Common myeloid progenitor, CD34-positive (primary cell): ENCODE measurements at regions not wholly inside any gene's neighbourhood (a gene's known extent, or its start where the extent isn't known, plus 50 kb on each side); places are given as distances from the start of the nearest gene placed in this dataset.

Experiments
- CTCF ChIA-PET: fragments of 350-600 bp; sonication (Branson Sonifier 250); formaldehyde crosslinking; loops from one replicate; lab custom pipeline; 2021; ENCODE audit warnings: antibody characterized with exemption; lab: Charles Lee
- POLR2A ChIA-PET: fragments of 350-600 bp; sonication (Branson Sonifier 250); formaldehyde crosslinking; loops from one replicate; lab custom pipeline; 2021; ENCODE audit warnings: antibody characterized with exemption; lab: Charles Lee
- DNase-seq, 3 donors: peaks; one replicate each; pipeline versions ENCODE4 v3.0.0 to v3.0.0-alpha.2; 2013
- H3K27ac ChIP-seq, 2 experiments: 1 replicate in 1 of 2; 2 replicates in 1 of 2; pipeline ENCODE4 v1.7.0; 2013; ENCODE audit warnings: inconsistent platforms in 2 of 2, low read length in 2 of 2, mild to moderate bottlenecking in 2 of 2, low read depth in 1 of 2, moderate library complexity in 1 of 2; ENCODE audit not compliant: severe bottlenecking in 2 of 2, insufficient read depth in 1 of 2, poor library complexity in 1 of 2
- H3K27me3 ChIP-seq, 5 experiments: replicated peaks in 2 of 5; 1 replicate in 3 of 5; 2 replicates in 2 of 5; pipeline versions ENCODE4 v1.6.1 to v1.7.0; 2013; ENCODE audit warnings: low read length in 4 of 5, mild to moderate bottlenecking in 2 of 5, moderate library complexity in 2 of 5, inconsistent platforms in 1 of 5; ENCODE audit not compliant: insufficient read depth in 5 of 5, control insufficient read depth in 4 of 5
- H3K36me3 ChIP-seq, 4 experiments: 1 replicate in 2 of 4; 2 replicates in 2 of 4; pipeline versions ENCODE4 v1.6.1 to v1.7.0; 2013; ENCODE audit warnings: low read length in 3 of 4, control low read depth in 1 of 4, mild to moderate bottlenecking in 1 of 4; ENCODE audit not compliant: control insufficient read depth in 4 of 4, insufficient read depth in 4 of 4
- H3K4me1 ChIP-seq, 4 experiments: 1 replicate in 3 of 4; 2 replicates in 1 of 4; pipeline versions ENCODE4 v1.6.1 to v1.7.1; 2013; ENCODE audit warnings: low read length in 3 of 4, mild to moderate bottlenecking in 3 of 4, control low read depth in 1 of 4, inconsistent platforms in 1 of 4, moderate library complexity in 1 of 4; ENCODE audit not compliant: control insufficient read depth in 4 of 4, insufficient read depth in 4 of 4; ENCODE audit errors: control extremely low read depth in 1 of 4
- H3K4me3 ChIP-seq, 7 experiments: 1 replicate in 4 of 7; 2 replicates in 3 of 7; pipeline versions ENCODE4 v1.5.1 to v1.7.0; 2013; ENCODE audit warnings: mild to moderate bottlenecking in 7 of 7, low read length in 6 of 7, moderate library complexity in 6 of 7, inconsistent platforms in 2 of 7, low read depth in 2 of 7, control low read depth in 1 of 7; ENCODE audit not compliant: insufficient read depth in 4 of 7, control insufficient read depth in 1 of 7; ENCODE audit errors: extremely low read depth in 1 of 7
- H3K9me3 ChIP-seq, 5 experiments: 1 replicate in 4 of 5; 2 replicates in 1 of 5; pipeline versions ENCODE4 v1.6.1 to v1.7.1; 2013; ENCODE audit warnings: low read length in 4 of 5, mild to moderate bottlenecking in 2 of 5, inconsistent platforms in 1 of 5, low read depth in 1 of 5, moderate library complexity in 1 of 5; ENCODE audit not compliant: control insufficient read depth in 4 of 5, insufficient read depth in 2 of 5; ENCODE audit errors: control extremely low read depth in 1 of 5
- WGBS: methylation state at CpG from one replicate; pipeline ENCODE4 v1.1.5; 2013; ENCODE audit not compliant: insufficient coverage; 5-methylcytosine and 5-hydroxymethylcytosine counted together

DNA sequence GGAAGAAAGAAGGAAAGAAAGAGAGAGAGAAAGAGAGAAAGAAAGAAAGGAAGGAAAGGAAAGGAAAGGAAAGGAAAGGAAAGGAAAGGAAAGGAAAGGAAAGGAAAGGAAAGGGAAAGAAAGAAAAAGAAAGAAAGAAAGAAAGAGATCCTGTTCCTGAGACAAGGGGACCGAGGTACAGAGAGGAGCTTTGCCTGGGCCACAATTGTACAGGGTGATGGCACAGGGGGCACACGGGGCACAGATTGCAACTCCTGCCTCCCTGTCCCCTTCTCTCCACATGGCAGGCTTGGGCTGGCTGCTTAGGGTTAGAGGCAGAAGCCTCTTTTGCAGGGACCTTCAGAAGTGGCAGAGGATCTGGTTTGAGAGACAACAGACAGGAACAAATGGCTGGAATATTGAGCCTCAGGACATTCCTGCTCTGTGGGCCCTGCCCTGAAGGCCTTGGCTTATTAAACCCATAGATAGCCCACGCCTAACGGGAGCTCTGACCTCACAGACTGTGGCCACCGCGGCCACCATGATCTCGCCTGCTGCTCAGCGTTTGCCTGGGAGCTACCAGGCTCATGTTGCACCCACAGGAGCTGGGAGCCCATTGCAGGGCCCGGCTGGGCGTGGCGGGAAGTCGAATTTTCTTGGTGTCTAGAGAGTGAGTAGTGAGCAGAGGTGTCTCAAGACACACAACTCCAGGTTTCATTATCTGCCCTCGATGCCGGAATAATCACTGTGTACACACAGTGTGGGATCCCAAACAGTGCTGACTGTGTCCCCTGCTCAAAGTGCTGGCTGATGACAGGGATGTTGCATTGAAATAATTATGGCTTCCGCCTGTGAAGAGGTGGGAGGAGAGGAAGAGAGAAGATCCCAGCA is 147.9 kb upstream of the NCOR2 start:
- H3K4me1 ChIP-seq = peaks cover 4 to 20% (median 17%) of the 10 kb centered on the region in 4 experiments
- POLR2A ChIA-PET = no interaction called here
- H3K27ac ChIP-seq = no peak overlapping the region
- over 99% methylated on average over 14 of the region's 15 CpGs for WGBS
- H3K9me3 ChIP-seq = no peaks in the 10 kb centered on the region
- no peaks in the 10 kb centered on the region for H3K27me3 ChIP-seq
- no peak for DNase-seq
- no peaks in the 10 kb centered on the region for H3K36me3 ChIP-seq
- no peak overlapping the region for H3K4me3 ChIP-seq
- CTCF ChIA-PET = interaction anchor here (0.9 kb wide), 1 partner anchor 21 kb away, joined by 3 read pairs; no protein-coding TSS in a partner anchor

DNA sequence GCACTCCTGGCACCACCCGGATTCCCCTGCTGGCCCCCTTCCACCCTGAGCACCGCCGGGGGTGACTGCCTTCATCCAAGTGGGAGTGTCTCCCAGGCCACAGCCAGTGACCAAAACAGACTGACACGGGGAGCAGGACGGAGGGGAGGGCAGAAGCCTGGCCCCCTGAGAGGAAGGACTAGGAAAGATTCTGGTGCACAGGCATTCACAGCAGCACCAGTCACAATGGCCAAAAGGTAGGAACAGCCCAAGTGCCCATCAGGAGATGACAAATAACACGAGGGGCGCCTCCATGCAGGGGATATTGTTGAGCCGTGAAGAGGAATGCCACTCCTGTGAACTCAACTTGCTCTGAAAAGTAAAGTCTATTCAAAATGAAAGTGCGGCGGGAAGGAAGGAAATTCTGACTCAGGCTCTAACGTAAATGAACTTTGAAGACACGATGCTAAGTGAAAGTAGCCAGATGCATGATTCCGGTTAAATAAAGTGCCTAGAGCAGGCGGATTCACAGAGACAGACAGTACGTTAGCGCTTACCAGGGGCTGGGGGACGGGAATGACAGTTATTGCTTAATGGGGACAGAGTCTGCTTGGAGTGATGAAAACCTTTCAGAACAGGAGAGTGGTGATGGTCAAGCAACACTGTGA is 146.1 kb upstream of the NCOR2 start:
- POLR2A ChIA-PET = interaction anchor here (0.6 kb wide), 1 partner anchor 18 kb away, joined by 3 read pairs; no protein-coding TSS in a partner anchor
- peak overlapping the region in 6 of 7 experiments; percentile 15 to 61 (median 48) for H3K4me3 ChIP-seq
- no peaks in the 10 kb centered on the region for H3K27me3 ChIP-seq
- DNase-seq = peak; percentile 83 to 92 (median 92)
- CTCF ChIA-PET = no interaction called here
- no peaks in the 10 kb centered on the region for H3K9me3 ChIP-seq
- H3K4me1 ChIP-seq = peaks cover 4 to 18% (median 17%) of the 10 kb centered on the region in 4 experiments
- peak overlapping the region; percentile 50 to 79 for H3K27ac ChIP-seq
- 24% methylated on average over 17 of the region's 17 CpGs for WGBS
- no peaks in the 10 kb centered on the region for H3K36me3 ChIP-seq

DNA sequence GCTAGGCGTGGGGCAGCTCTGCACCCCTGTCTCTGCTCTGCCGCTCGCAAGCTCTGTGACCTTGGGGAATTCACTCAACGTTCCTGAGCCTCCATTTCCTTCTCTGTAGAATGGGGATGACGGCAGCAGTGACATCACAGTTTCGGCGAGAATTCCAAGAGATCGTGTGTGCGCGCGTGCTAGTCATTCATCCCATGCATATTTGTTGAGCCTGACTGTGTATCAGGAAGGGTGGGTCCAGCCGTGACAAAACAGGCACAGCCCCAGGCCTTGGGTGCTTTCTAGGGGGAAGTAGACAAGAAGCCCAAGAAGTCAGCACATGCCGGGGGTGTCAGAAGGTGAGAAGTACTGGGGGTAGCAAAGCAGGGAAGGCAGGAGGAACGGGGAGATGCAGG is 145.6 kb upstream of the NCOR2 start:
- DNase-seq = peak in 2 of 3 donors; percentile 49 to 60
- Histone ChIP-seq H3K27me3 (no peaks in the 10 kb centered on the region), H3K36me3 (no peaks in the 10 kb centered on the region), H3K4me1 (peaks cover 4 to 18% (median 17%) of the 10 kb centered on the region in 4 experiments), H3K9me3 (no peaks in the 10 kb centered on the region), H3K4me3 (peak overlapping the region in 2 of 7 experiments; percentile 56 to 61), H3K27ac (peak overlapping the region in 1 of 2 experiments; percentile 79)
- WGBS = 97% methylated on average over 13 of the region's 14 CpGs
- ChIA-PET POLR2A (interaction anchor here (0.6 kb wide), 1 partner anchor 17 kb away, joined by 3 read pairs; no protein-coding TSS in a partner anchor), CTCF (interaction anchor here (1.2 to 1.3 kb wide), 2 partner anchors 11 to 26 kb away, joined by 3 to 6 read pairs; no protein-coding TSS in a partner anchor)

DNA sequence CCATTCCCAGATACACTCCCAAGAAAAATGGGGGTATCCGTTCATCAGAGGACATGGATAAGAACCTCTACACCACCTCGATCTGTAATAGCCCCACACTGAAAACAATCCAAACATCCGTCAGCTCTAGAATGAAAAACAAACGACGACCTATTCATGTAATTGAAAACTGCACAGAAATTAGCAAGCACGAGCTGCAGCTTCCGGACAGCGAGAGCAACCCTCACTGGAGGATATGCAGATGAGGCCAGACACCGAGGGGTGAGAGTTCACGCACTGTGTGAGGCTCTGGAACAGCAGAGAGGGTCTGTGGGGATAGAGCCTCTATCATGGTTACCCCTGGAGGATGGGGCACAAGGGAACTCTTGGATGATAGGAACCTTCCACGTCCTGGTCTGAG is 143.9 kb upstream of the NCOR2 start:
- 93% methylated on average over 9 of the region's 11 CpGs for WGBS
- no peaks in the 10 kb centered on the region for H3K36me3 ChIP-seq
- H3K4me3 ChIP-seq = no peak overlapping the region
- peaks cover 0 to 7% (median 3%) of the 10 kb centered on the region in 5 experiments for H3K9me3 ChIP-seq
- peaks cover 4 to 18% (median 17%) of the 10 kb centered on the region in 4 experiments for H3K4me1 ChIP-seq
- CTCF ChIA-PET = interaction anchor here (0.6 to 1.5 kb wide), 5 partner anchors 24 to 331 kb away, joined by 3 to 6 read pairs (median 3); no protein-coding TSS in a partner anchor
- DNase-seq = no peak
- POLR2A ChIA-PET = interaction anchor here (0.6 to 0.9 kb wide), 3 partner anchors 9 to 101 kb away, joined by 3 read pairs; no protein-coding TSS in a partner anchor
- no peak overlapping the region for H3K27ac ChIP-seq
- H3K27me3 ChIP-seq = no peaks in the 10 kb centered on the region

DNA sequence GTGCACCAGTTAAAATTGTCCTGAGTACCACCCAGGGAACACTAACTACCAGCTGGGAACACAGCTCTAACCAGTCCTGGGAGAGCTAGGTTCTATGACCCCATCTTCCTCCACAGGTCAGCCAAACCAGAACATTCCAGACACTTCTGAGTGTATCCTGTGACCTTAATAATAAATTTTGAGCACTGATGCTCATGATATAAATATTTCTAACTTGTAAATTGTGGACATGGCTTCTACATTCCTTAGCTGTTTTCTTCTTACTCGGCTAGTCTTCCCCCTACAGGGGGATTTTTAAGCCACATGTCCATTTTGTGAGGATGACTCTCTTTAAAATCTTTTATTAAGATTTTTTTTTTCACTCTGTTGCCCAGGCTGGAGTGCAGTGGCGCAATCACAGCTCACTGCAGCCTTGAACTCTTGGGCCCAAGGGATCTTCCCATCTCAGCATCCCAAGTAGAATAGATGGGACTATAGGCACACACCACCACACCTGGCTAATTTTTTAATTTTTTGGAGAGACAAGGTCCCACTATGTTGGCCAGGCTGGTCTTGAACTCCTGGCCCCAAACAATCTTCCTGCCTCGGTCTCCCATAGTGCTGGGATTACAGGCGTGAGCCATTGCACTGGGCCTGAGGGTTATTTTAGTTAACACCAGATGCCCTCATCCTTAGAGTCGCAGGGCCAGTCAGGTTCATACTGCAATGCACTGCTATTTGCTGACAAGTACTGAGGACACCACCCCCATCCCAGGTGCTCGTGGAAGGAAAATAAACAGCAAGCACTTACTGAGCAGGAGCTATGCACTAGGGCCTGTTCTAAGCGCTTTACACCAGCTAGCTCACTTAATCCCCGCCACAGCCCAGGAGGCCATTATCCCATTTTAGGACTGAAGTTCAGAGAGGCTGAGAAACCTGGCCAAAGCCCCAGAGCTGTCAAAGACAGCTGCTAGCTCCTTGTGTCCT is 142.6 kb upstream of the NCOR2 start:
- Histone ChIP-seq H3K4me3 (no peak overlapping the region), H3K9me3 (peaks cover 0 to 7% (median 3%) of the 10 kb centered on the region in 5 experiments), H3K36me3 (no peaks in the 10 kb centered on the region), H3K4me1 (peaks cover 4 to 19% (median 18%) of the 10 kb centered on the region in 4 experiments), H3K27me3 (no peaks in the 10 kb centered on the region), H3K27ac (no peak overlapping the region)
- CTCF ChIA-PET = interaction anchor here (0.9 to 1.6 kb wide), 4 partner anchors 12 to 330 kb away, joined by 3 to 4 read pairs (median 3); no protein-coding TSS in a partner anchor
- DNase-seq = no peak
- POLR2A ChIA-PET = interaction anchor here (0.6 kb wide), 1 partner anchor 20 kb away, joined by 4 read pairs; no protein-coding TSS in a partner anchor
- 99% methylated on average over 6 of the region's 8 CpGs for WGBS

DNA sequence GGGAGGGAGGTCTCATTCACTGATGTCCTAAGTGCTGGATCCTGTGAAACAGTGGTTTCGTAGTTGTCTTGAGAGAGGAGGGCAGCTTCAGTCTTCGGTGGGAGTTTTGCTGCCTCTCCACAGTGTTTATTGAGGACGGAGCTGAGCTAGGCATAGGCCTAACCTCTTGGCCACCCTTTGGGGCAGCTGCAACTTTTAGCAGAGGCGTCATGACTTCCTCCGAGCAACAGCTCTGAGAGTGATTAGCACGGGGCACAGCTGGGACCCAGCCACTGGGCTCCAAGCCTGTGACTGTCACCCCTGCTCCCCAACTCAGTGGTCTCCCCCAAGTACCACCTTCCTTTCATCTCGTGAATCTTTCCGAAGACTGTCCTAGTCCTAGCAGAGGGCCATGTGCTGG is 139.9 kb upstream of the NCOR2 start:
- POLR2A ChIA-PET = no interaction called here
- WGBS = 94% methylated on average over 5 of the region's 8 CpGs
- CTCF ChIA-PET = interaction anchor here (1.4 to 2.8 kb wide), 3 partner anchors 9 to 13 kb away, joined by 3 to 14 read pairs (median 4); no protein-coding TSS in a partner anchor

More for the DNA sequence above, 139.9 kb upstream of the NCOR2 start:
- no peak for DNase-seq
- H3K9me3 ChIP-seq = peaks cover 0 to 7% (median 3%) of the 10 kb centered on the region in 5 experiments
- H3K4me1 ChIP-seq = peaks cover 0 to 8% (median 0%) of the 10 kb centered on the region in 4 experiments
- no peaks in the 10 kb centered on the region for H3K36me3 ChIP-seq
- no peak overlapping the region for H3K4me3 ChIP-seq
- H3K27me3 ChIP-seq = no peaks in the 10 kb centered on the region
- no peak overlapping the region for H3K27ac ChIP-seq
